ENCODE measurements at regions not wholly inside any gene's neighbourhood (a gene's known extent, or its start where the extent isn't known, plus 50 kb on each side); places are given as distances from the start of the nearest gene placed in this dataset.

- Histone ChIP-seq H2AFZ (peak overlapping the region; percentile 79), H3K9me3 (ENCODE audit: low read depth) (no peaks in the 10 kb centered on the region), H3K4me2 (ENCODE audit: unreplicated experiment) (no peak overlapping the region), H4K20me1 (ENCODE audit: insufficient read depth) (no peaks in the 10 kb centered on the region), H3K9me2 (ENCODE audit: insufficient read depth) (no peaks in the 10 kb centered on the region), H3K4me3 (no peak overlapping the region), H3K4me1 (ENCODE audit: insufficient read depth) (peaks cover 12% of the 10 kb centered on the region), H3K79me2 (ENCODE audit: insufficient read depth) (no peaks in the 10 kb centered on the region), H3K27ac (no peak overlapping the region), H3K27me3 (replicated peaks; ENCODE audit: insufficient read depth) (no peaks in the 10 kb centered on the region), H3K36me3 (ENCODE audit: low read depth) (no peaks in the 10 kb centered on the region), H3F3A (ENCODE audit: insufficient read depth) (no peaks in the 10 kb centered on the region), H3K9ac (no peak overlapping the region)
- in situ Hi-C loops (cut with MboI) = no loop called here
- no peak for TF ChIP-seq EZH2 (IDR thresholded peaks at IDR 0.05; ENCODE audit: insufficient read depth, poor library complexity, severe bottlenecking)
- TF ChIP-seq EZH2phosphoT487 (IDR thresholded peaks at IDR 0.05; ENCODE audit: insufficient read depth, low read depth) = no peak
- WGBS, 2 experiments (ENCODE audit: low coverage in 1 of 2, low lambda C conversion rate in 2 of 2, missing lambda C conversion rate in 2 of 2) = 53 to 58% methylated on average over 7 of the region's 7 CpGs
- DNase-seq = no peak
Observed at GRCh38 chr2:43033016-43033270, 193.5 kb downstream of the ZFP36L2 start.

GRCh38 chr2:43032213-43033015, 194.0 kb downstream of the ZFP36L2 start:
- no peaks in the 10 kb centered on the region for H4K20me1 ChIP-seq (ENCODE audit: insufficient read depth)
- peak; percentile 43 for DNase-seq
- no peaks in the 10 kb centered on the region for H3K9me3 ChIP-seq (ENCODE audit: low read depth)
- H3K27ac ChIP-seq = no peak overlapping the region
- H2AFZ ChIP-seq = peak overlapping the region; percentile 79
- no peaks in the 10 kb centered on the region for H3K79me2 ChIP-seq (ENCODE audit: insufficient read depth)
- 30% methylated on average over 14 of the region's 14 CpGs for WGBS, 2 experiments (ENCODE audit: low coverage in 1 of 2, low lambda C conversion rate in 2 of 2, missing lambda C conversion rate in 2 of 2)
- H3K4me2 ChIP-seq (ENCODE audit: unreplicated experiment) = no peak overlapping the region
- H3K27me3 ChIP-seq (replicated peaks; ENCODE audit: insufficient read depth) = no peaks in the 10 kb centered on the region
- H3K9me2 ChIP-seq (ENCODE audit: insufficient read depth) = no peaks in the 10 kb centered on the region
- no peak overlapping the region for H3K4me3 ChIP-seq
- no peaks in the 10 kb centered on the region for H3F3A ChIP-seq (ENCODE audit: insufficient read depth)
- peaks cover 10% of the 10 kb centered on the region; the same call in 1 of the 2 replicates for H3K4me1 ChIP-seq (ENCODE audit: insufficient read depth)
- peak overlapping the region; percentile 33; the same call in 1 of the 2 replicates for H3K9ac ChIP-seq
- in situ Hi-C loops (cut with MboI) = no loop called here
- no peaks in the 10 kb centered on the region for H3K36me3 ChIP-seq (ENCODE audit: low read depth)
- TF ChIP-seq EZH2phosphoT487 (IDR thresholded peaks at IDR 0.05; ENCODE audit: insufficient read depth, low read depth) (no peak), EZH2 (IDR thresholded peaks at IDR 0.05; ENCODE audit: insufficient read depth, poor library complexity, severe bottlenecking) (no peak)

- no peak for TF ChIP-seq EZH2phosphoT487 (IDR thresholded peaks at IDR 0.05; ENCODE audit: insufficient read depth, low read depth)
- TF ChIP-seq EZH2 (IDR thresholded peaks at IDR 0.05; ENCODE audit: insufficient read depth, poor library complexity, severe bottlenecking) = no peak
- Histone ChIP-seq H3K9me2 (ENCODE audit: insufficient read depth) (no peaks in the 10 kb centered on the region), H3K4me1 (ENCODE audit: insufficient read depth) (peaks cover 10% of the 10 kb centered on the region; the same call in 1 of the 2 replicates), H3F3A (ENCODE audit: insufficient read depth) (no peaks in the 10 kb centered on the region), H4K20me1 (ENCODE audit: insufficient read depth) (no peaks in the 10 kb centered on the region), H3K36me3 (ENCODE audit: low read depth) (no peaks in the 10 kb centered on the region), H3K27me3 (replicated peaks; ENCODE audit: insufficient read depth) (no peaks in the 10 kb centered on the region), H3K9me3 (ENCODE audit: low read depth) (no peaks in the 10 kb centered on the region), H3K9ac (0 out of 2 replicates have a peak overlapping the region, but pooled peaks have one; percentile 33), H2AFZ (peak overlapping the region; percentile 79), H3K4me2 (ENCODE audit: unreplicated experiment) (no peak overlapping the region), H3K4me3 (no peak overlapping the region), H3K79me2 (ENCODE audit: insufficient read depth) (no peaks in the 10 kb centered on the region), H3K27ac (no peak overlapping the region)
- in situ Hi-C loops (cut with MboI) = no loop called here
- 75 to 79% methylated on average over 9 of the region's 9 CpGs for WGBS, 2 experiments (ENCODE audit: low coverage in 1 of 2, low lambda C conversion rate in 2 of 2, missing lambda C conversion rate in 2 of 2)
- DNase-seq = no peak
Observed at GRCh38 chr2:43031471-43032212, 194.8 kb downstream of the ZFP36L2 start.

DNA sequence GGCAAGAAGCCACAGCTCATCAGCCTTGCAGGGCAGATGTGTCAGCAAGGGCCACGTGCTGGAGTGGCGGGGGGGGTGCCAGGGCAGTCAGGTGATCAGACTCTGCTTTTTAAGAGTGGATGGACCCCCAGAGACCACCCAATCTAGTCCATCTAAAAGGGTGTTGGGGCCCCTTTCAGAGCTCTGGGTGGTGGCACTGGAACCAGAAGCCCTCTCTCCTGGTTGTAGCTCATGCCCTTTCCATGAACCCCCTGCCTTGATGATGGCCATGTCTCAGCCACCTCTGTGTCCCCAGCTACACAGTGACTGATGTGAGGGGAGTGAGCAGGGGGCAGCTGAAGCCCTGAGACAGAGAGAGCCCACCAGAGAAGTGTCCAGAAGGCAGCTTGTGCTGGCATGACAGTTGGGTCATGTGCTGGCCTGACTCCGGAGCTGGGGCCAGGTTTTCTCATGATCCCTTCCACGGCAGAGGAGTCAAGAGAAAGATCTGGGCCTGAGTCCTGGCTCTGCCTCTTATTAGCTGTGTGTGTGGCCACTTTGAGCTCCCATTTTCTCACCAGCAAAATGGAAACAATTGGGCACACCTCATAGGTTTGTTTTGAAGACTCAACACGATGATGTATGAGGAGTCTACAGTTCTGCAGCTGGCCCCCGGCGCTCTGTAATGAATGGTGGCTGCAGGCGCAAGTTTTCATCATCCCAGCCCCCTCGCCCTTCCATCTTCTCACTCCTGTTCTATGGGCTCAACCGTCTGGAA, 195.7 kb downstream of the ZFP36L2 start:
- peaks cover 10% of the 10 kb centered on the region; the same call in 1 of the 2 replicates for H3K4me1 ChIP-seq (ENCODE audit: insufficient read depth)
- in situ Hi-C loops (cut with MboI) = no loop called here
- no peaks in the 10 kb centered on the region for H3K9me3 ChIP-seq (ENCODE audit: low read depth)
- no peaks in the 10 kb centered on the region for H3K79me2 ChIP-seq (ENCODE audit: insufficient read depth)
- DNase-seq = no peak
- no peak overlapping the region for H2AFZ ChIP-seq
- no peaks in the 10 kb centered on the region for H3F3A ChIP-seq (ENCODE audit: insufficient read depth)
- H3K4me3 ChIP-seq = no peak overlapping the region
- H4K20me1 ChIP-seq (ENCODE audit: insufficient read depth) = no peaks in the 10 kb centered on the region
- no peaks in the 10 kb centered on the region for H3K9me2 ChIP-seq (ENCODE audit: insufficient read depth)
- TF ChIP-seq EZH2 (IDR thresholded peaks at IDR 0.05; ENCODE audit: insufficient read depth, poor library complexity, severe bottlenecking) (no peak), EZH2phosphoT487 (IDR thresholded peaks at IDR 0.05; ENCODE audit: insufficient read depth, low read depth) (no peak)
- H3K27ac ChIP-seq = no peak overlapping the region
- no peak overlapping the region for H3K9ac ChIP-seq
- no peaks in the 10 kb centered on the region for H3K27me3 ChIP-seq (replicated peaks; ENCODE audit: insufficient read depth)
- WGBS, 2 experiments (ENCODE audit: low coverage in 1 of 2, low lambda C conversion rate in 2 of 2, missing lambda C conversion rate in 2 of 2) = 81 to 83% methylated on average over 10 of the region's 10 CpGs
- H3K4me2 ChIP-seq (ENCODE audit: unreplicated experiment) = no peak overlapping the region
- H3K36me3 ChIP-seq (ENCODE audit: low read depth) = no peaks in the 10 kb centered on the region
